Left cardiac atrium (tissue), 4 donors: ENCODE measurements at regions not wholly inside any gene's neighbourhood (a gene's known extent, or its start where the extent isn't known, plus 50 kb on each side); places are given as distances from the start of the nearest gene placed in this dataset.
"Not testable (repeated sequence)": the region's sequence is repeated elsewhere in the genome, so short reads cannot be mapped to it uniquely, and the experiment has no call there.

ENCODE experiments used
- ATAC-seq, 2 donors: fragments of 200-7000 bp; cut with Tn5 transposase; one replicate each; pipeline ENCODE4 v1.9.1; 2020; ENCODE audit warnings: mild to moderate bottlenecking in 2 of 2, moderate library complexity in 2 of 2
- DNase-seq: peaks from one replicate; pipeline ENCODE4 v3.0.0-alpha.2; 2020
- intact Hi-C, 2 donors: fragments of 100-400 bp; cut with DNase I; formaldehyde crosslinking; loops; one replicate each; pipeline versions ENCODE4 v1.14.1 to v1.15.1; 2022 to 2023
- donor health status: DM: no; HTN: yes; CAD: no.
- donor health status: DM: no; HTN: yes; CAD: no; lungs with severe emphysema.
- donor health status: DM: yes; HTN: yes; CAD: no.
- donor health status: Dilated cardiomyopathy.

- intact Hi-C loops: no loop called here
- ATAC-seq (no peak), DNase-seq (no peak)
These were observed 188.3 kb downstream of the MIB1 start for GRCh38 chr18:21928925-21929324.

GRCh38 chr18:21930177-21930576, 189.6 kb downstream of the MIB1 start:
- ATAC-seq (no peak), DNase-seq (no peak)
- intact Hi-C loops: no loop called here

GRCh38 chr18:21933931-21934765, 193.6 kb downstream of the MIB1 start:
- intact Hi-C loops: no loop called here
- DNase-seq (no peak), ATAC-seq (no peak)

- DNase-seq: no peak
- intact Hi-C loops: no loop called here
- ATAC-seq: no peak
These were observed 194.1 kb downstream of the MIB1 start for GRCh38 chr18:21934766-21935015.

- no peak for ATAC-seq
- DNase-seq: no peak
- intact Hi-C loops: no loop called here
These were observed 202.9 kb downstream of the MIB1 start for GRCh38 chr18:21943456-21943855.

GRCh38 chr18:21949326-21950015, 208.9 kb downstream of the MIB1 start:
- intact Hi-C loops: no loop called here
- ATAC-seq: no peak
- DNase-seq: no peak

GRCh38 chr18:21955757-21956652, 213.4 kb upstream of the GATA6 start:
- DNase-seq (peak; percentile 82), ATAC-seq (peak; percentile 90 to 94)
- intact Hi-C loops: no loop called here

GRCh38 chr18:21958263-21958662, 211.1 kb upstream of the GATA6 start:
- ATAC-seq: no peak
- intact Hi-C loops: no loop called here
- DNase-seq: no peak

GRCh38 chr18:21958707-21959450, 210.5 kb upstream of the GATA6 start:
- ATAC-seq (peak; percentile 73 to 77), DNase-seq (no peak)
- intact Hi-C loops: no loop called here

GRCh38 chr18:21960189-21960588, 209.2 kb upstream of the GATA6 start:
- ATAC-seq (peak in 1 of 2 donors; percentile 27), DNase-seq (no peak)
- intact Hi-C loops: no loop called here

- DNase-seq (no peak), ATAC-seq (no peak)
- intact Hi-C loops: no loop called here
These were observed 206.1 kb upstream of the GATA6 start for GRCh38 chr18:21963336-21963735.

GRCh38 chr18:21968338-21968737, 201.1 kb upstream of the GATA6 start:
- no peak for DNase-seq
- intact Hi-C loops: no loop called here
- ATAC-seq: no peak

- ATAC-seq: no peak
- DNase-seq: no peak
- intact Hi-C loops: no loop called here
These were observed 197.1 kb upstream of the GATA6 start for GRCh38 chr18:21972281-21972680.

- ATAC-seq, DNase-seq, intact Hi-C loops: not testable (repeated sequence)
These were observed 193.4 kb upstream of the GATA6 start for GRCh38 chr18:21975954-21976353.

GRCh38 chr18:21978546-21979170, 190.7 kb upstream of the GATA6 start:
- DNase-seq (no peak), ATAC-seq (no peak)
- intact Hi-C loops: no loop called here

GRCh38 chr18:21979171-21979560, 190.2 kb upstream of the GATA6 start:
- ATAC-seq (no peak), DNase-seq (no peak)
- intact Hi-C loops: no loop called here

- no peak for DNase-seq
- intact Hi-C loops: no loop called here
- ATAC-seq: no peak
These were observed 189.6 kb upstream of the GATA6 start for GRCh38 chr18:21979759-21980158.

GRCh38 chr18:21980744-21981143, 188.6 kb upstream of the GATA6 start:
- peak in 1 of 2 donors; percentile 33 for ATAC-seq
- intact Hi-C loops: no loop called here

GRCh38 chr18:21981489-21981888, 187.9 kb upstream of the GATA6 start:
- DNase-seq, intact Hi-C loops, ATAC-seq: not testable (repeated sequence)

More at GRCh38 chr18:21980744-21981143, 188.6 kb upstream of the GATA6 start:
- DNase-seq: no peak
